HG02588 (cell line): ENCODE measurements at regions not wholly inside any gene's neighbourhood (a gene's known extent, or its start where the extent isn't known, plus 50 kb on each side); places are given as distances from the start of the nearest gene placed in this dataset.
A peak's percentile ranks its signal among the peaks of the same experiment; 100 is the strongest.

Experiments used
- ATAC-seq: cut with Tn5 transposase; IDR thresholded peaks from one replicate; pipeline ENCODE4 v1.9.1; 2021; ENCODE audit warnings: mild to moderate bottlenecking, moderate library complexity; ENCODE audit not compliant: unreplicated experiment

- ATAC-seq = no peak
These were observed 219.5 kb upstream of the DTNBP1 start for GRCh38 chr6:15882345-15882744.

DNA sequence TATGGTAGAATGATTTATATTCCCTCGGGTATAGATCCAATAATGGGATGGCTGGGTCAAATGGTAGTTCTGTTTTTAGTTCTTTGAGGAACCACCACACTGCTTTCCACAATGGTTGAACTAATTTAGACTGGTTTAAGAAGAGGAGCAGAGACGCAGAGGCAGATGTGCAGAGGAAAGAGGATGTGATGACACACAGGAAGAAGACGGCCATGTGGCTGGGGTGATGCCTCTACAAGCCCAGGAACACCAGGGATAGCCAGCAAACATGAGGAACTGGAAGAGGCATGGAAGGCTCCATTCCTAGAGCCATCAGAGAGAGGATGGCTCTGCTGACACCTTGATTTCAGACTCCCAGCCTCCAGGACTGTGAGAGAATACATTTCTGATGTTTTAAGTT lies 218.3 kb upstream of the DTNBP1 start:
- ATAC-seq = no peak

GRCh38 chr6:15880262-15880973 lies 217.6 kb upstream of the DTNBP1 start:
- no peak for ATAC-seq

GRCh38 chr6:15879371-15880261 lies 216.8 kb upstream of the DTNBP1 start:
- peak; percentile 78 for ATAC-seq

DNA sequence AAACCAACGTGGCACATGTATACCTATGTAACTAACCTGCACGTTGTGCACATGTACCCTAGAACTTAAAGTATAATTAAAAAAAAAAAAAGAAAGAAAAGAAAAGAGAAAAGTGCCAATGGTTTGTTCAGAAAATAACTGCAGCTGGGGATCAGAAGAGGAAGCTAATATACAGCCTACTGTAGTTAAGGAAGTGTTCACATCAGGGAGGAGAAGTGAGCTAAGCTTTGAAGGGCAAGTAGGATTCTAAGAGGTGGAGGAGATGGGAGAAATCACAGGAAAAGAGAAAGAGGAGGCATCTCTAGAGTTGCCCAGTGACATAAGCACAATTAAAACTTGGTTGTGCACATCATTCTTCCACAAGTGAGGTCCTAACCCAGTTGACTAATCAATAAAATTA lies 214.4 kb upstream of the DTNBP1 start:
- ATAC-seq = no peak

- ATAC-seq = peak; percentile 57
These were observed 213.6 kb upstream of the DTNBP1 start for GRCh38 chr6:15876406-15876805.

GRCh38 chr6:15875797-15876196 lies 213.0 kb upstream of the DTNBP1 start:
- ATAC-seq = no peak

DNA sequence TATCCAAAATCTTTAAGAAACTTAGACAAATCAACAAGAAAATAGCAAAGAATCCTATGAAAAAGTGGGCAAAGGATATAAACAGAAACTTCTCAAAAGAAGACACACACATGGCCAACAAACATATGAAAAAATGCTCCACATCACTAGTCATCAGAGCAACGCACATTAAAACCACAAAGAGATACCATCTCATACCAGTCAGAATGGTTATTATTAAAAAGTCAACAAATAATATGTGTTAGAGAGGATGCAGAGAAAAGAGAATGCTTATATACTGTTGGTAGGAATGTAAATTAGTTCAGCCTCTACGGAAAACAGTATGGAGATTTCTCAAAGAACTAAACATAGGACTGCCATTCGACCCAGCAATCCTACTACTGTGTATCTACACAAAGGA lies 212.0 kb upstream of the DTNBP1 start:
- ATAC-seq = no peak

- ATAC-seq = peak; percentile 59
These were observed 211.5 kb upstream of the DTNBP1 start for GRCh38 chr6:15874326-15874725.

- ATAC-seq = no peak
These were observed 209.6 kb upstream of the DTNBP1 start for GRCh38 chr6:15872241-15873103.

DNA sequence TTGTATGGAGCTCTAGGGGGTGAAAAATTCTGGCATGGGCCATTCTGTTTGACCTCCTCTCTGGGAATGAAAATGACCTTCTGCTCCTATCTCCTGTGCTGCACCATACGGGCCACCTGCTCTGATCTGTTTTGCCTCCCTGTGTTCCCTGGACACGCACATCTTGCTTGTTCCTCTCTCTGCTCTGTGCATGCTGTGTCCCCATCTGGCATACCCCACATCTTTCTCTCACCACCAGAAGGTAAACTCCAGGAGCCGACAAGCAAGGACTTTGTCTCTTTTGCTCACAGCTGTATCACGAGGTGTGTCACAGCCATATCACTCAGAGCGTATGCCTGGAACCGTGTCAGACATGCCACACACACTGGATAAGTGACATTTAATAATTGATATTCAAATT lies 208.4 kb upstream of the DTNBP1 start:
- ATAC-seq = no peak

GRCh38 chr6:15870333-15871043 lies 207.7 kb upstream of the DTNBP1 start:
- ATAC-seq = no peak

DNA sequence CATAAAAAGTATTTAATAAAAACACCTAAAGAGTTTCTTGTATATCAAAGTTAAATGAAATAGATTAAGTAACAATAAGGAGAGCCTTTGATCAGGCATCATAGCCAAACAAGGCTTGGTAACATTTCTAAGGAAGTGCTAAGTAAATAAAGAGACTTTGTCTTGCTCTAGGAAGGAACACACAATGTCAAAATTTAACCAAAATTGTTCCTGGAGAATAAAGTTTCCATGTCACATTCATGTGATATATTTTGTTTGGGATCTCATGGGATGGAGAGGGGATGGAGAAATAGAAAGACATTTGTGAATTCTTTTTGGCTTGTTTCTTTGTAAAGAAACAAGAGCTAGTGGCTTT lies 201.9 kb upstream of the DTNBP1 start:
- ATAC-seq = no peak

GRCh38 chr6:15864038-15864707 lies 201.3 kb upstream of the DTNBP1 start:
- ATAC-seq = no peak

- ATAC-seq = no peak
These were observed 200.0 kb upstream of the DTNBP1 start for GRCh38 chr6:15862810-15863209.

DNA sequence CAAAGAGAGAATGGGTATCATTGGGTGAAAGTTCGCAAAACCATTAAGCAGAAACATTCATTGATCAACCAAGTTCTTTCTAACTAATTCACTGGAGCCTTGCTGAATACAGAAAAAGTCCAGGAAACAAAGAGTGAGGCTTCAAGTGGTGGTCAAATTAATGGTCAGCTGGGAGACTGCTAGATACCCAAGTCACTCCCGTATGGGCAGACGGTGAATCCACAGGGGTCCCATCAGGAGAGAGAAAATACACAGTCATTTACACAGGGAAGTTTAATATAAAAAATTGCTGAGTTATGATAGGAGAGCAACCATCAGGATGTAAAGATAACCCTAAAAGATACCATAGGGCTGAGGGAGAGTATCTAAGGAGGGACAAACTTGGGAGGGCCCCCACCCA lies 198.7 kb upstream of the DTNBP1 start:
- no peak for ATAC-seq

- no peak for ATAC-seq
These were observed 192.2 kb upstream of the DTNBP1 start for GRCh38 chr6:15854826-15855710.

DNA sequence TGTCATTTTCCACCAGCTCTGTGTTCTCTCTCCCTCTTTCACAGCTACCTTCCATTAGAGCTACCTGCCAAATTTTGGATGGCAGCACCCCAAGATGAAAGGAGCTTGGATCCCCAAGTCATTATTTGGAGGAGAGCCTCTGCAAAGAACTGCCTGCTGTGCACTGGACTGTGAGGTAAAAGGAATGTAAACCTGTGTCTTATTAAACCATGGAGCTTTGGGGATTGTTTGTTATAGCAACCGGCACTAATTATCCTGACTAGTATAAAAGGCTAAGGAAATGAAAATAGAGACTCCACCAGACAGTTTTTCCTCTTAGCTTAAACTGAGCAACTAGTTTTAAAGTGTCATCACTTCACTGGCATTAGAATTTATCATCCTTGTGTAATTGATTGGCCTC lies 191.6 kb upstream of the DTNBP1 start:
- no peak for ATAC-seq

DNA sequence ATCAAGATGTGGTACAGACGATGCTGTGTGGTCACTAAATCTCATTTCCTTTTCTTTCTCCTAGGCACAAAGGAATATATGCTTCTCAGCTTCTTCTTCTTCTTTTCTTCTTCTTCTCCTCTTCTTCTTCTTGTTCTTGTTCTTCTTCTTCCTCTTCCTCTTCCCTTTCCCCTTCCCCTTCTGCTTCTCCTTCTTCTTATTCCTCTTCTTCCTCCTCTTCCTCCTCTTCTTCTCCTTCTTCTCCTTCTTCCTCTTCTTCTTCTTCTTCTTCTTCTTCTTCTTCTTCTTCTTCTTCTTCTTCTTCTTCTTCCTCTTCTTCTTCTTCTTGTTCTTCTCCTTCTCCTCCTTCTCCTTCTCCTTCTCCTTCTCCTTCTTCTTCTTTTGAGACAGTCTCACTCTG lies 190.4 kb upstream of the DTNBP1 start:
- ATAC-seq = no peak
